MM.1S (cell line): ENCODE measurements at regions not wholly inside any gene's neighbourhood (a gene's known extent, or its start where the extent isn't known, plus 50 kb on each side); places are given as distances from the start of the nearest gene placed in this dataset.

Experiments used
- CTCF ChIP-seq: fragments of 300-600 bp; sonication (generic); IDR thresholded peaks from 2 replicates; pipeline ENCODE4 v1.5.1; 2016; ENCODE audit warnings: antibody characterized with exemption, low read length, mixed read lengths
- EZH2 ChIP-seq: fragments of 300-600 bp; sonication (generic); optimal IDR thresholded peaks from 2 replicates; pipeline ENCODE3; 2017; ENCODE audit warnings: low read depth, mild to moderate bottlenecking, antibody characterized with exemption, low read length, mixed read lengths
- EZH2phosphoT487 ChIP-seq: fragments of 300-600 bp; sonication (generic); IDR thresholded peaks from 2 replicates; pipeline ENCODE4 v1.6.1; 2018; ENCODE audit warnings: antibody characterized with exemption, low read length

GRCh38 chr13:50238922-50239321, 223.7 kb downstream of the KCNRG start:
- no peak for TF ChIP-seq CTCF
- no peak for TF ChIP-seq EZH2
- no peak for TF ChIP-seq EZH2phosphoT487
